ENCODE measurements at regions not wholly inside any gene's neighbourhood (a gene's known extent, or its start where the extent isn't known, plus 50 kb on each side); places are given as distances from the start of the nearest gene placed in this dataset.
A peak's percentile ranks its signal among the peaks of the same experiment; 100 is the strongest.

GRCh38 chr10:113219446-113219845, 269.4 kb downstream of the TCF7L2 start:
- DNase-seq = no peak

- DNase-seq = peak; percentile 79
Observed at GRCh38 chr10:113221756-113222168, 271.7 kb downstream of the TCF7L2 start.

GRCh38 chr10:113222207-113222606, 272.2 kb downstream of the TCF7L2 start:
- DNase-seq = peak; percentile 17

GRCh38 chr10:113225364-113225763, 275.3 kb downstream of the TCF7L2 start:
- DNase-seq = no peak

- no peak for DNase-seq
Observed at GRCh38 chr10:113225903-113226302, 275.9 kb downstream of the TCF7L2 start.

GRCh38 chr10:113226399-113226798, 276.4 kb downstream of the TCF7L2 start:
- DNase-seq = no peak

GRCh38 chr10:113226831-113227445, 276.9 kb downstream of the TCF7L2 start:
- no peak for DNase-seq

GRCh38 chr10:113228530-113228929, 278.5 kb downstream of the TCF7L2 start:
- peak; percentile 84 for DNase-seq

GRCh38 chr10:113230011-113230610, 280.1 kb downstream of the TCF7L2 start:
- DNase-seq = peak; percentile 25

- no peak for DNase-seq
Observed at GRCh38 chr10:113232928-113233511, 283.0 kb downstream of the TCF7L2 start.

- DNase-seq = no peak
Observed at GRCh38 chr10:113234481-113234880, 284.4 kb downstream of the TCF7L2 start.

- no peak for DNase-seq
Observed at GRCh38 chr10:113235508-113235907, 285.5 kb downstream of the TCF7L2 start.

GRCh38 chr10:113236998-113237397, 287.0 kb downstream of the TCF7L2 start:
- DNase-seq = no peak

- no peak for DNase-seq
Observed at GRCh38 chr10:113239566-113240350, 289.7 kb downstream of the TCF7L2 start.

- DNase-seq = no peak
Observed at GRCh38 chr10:113240736-113241135, 290.7 kb downstream of the TCF7L2 start.

GRCh38 chr10:113241599-113242360, 291.7 kb downstream of the TCF7L2 start:
- DNase-seq = no peak

- no peak for DNase-seq
Observed at GRCh38 chr10:113243311-113243710, 293.3 kb downstream of the TCF7L2 start.

GRCh38 chr10:113244750-113245149, 294.7 kb downstream of the TCF7L2 start:
- no peak for DNase-seq

- DNase-seq = no peak
Observed at GRCh38 chr10:113245286-113245685, 295.2 kb downstream of the TCF7L2 start.

- DNase-seq = no peak
Observed at GRCh38 chr10:113247050-113247449, 297.0 kb downstream of the TCF7L2 start.

- no peak for DNase-seq
Observed at GRCh38 chr10:113252650-113253618, 299.9 kb upstream of the HABP2 start.

All from fibroblast of upper back skin (primary cell).